ENCODE measurements at regions not wholly inside any gene's neighbourhood (a gene's known extent, or its start where the extent isn't known, plus 50 kb on each side); places are given as distances from the start of the nearest gene placed in this dataset.

GRCh38 chr20:40508821-40509220 lies 180.2 kb downstream of the MAFB start:
- TF ChIP-seq, protein P1, sequence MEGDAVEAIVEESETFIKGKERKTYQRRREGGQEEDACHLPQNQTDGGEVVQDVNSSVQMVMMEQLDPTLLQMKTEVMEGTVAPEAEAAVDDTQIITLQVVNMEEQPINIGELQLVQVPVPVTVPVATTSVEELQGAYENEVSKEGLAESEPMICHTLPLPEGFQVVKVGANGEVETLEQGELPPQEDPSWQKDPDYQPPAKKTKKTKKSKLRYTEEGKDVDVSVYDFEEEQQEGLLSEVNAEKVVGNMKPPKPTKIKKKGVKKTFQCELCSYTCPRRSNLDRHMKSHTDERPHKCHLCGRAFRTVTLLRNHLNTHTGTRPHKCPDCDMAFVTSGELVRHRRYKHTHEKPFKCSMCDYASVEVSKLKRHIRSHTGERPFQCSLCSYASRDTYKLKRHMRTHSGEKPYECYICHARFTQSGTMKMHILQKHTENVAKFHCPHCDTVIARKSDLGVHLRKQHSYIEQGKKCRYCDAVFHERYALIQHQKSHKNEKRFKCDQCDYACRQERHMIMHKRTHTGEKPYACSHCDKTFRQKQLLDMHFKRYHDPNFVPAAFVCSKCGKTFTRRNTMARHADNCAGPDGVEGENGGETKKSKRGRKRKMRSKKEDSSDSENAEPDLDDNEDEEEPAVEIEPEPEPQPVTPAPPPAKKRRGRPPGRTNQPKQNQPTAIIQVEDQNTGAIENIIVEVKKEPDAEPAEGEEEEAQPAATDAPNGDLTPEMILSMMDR (IDR thresholded peaks at IDR 0.05; ENCODE audit: partially characterized antibody, unreplicated experiment): no peak
- no peak overlapping the region for H3K27ac Mint-ChIP-seq (ENCODE audit: unreplicated experiment)
- H3K36me3 Mint-ChIP-seq (ENCODE audit: unreplicated experiment): no peaks in the 10 kb centered on the region
- H3K9me3 Mint-ChIP-seq (ENCODE audit: unreplicated experiment): peaks cover 1% of the 10 kb centered on the region
- DNase-seq: no peak
- no peaks in the 10 kb centered on the region for H3K4me1 Mint-ChIP-seq (ENCODE audit: low read depth, unreplicated experiment)
- no peaks in the 10 kb centered on the region for H3K27me3 Mint-ChIP-seq (ENCODE audit: unreplicated experiment)
- no peak overlapping the region for H3K4me3 Mint-ChIP-seq (ENCODE audit: unreplicated experiment)

GRCh38 chr20:40506537-40506939 lies 182.5 kb downstream of the MAFB start:
- Mint-ChIP-seq H3K36me3 (ENCODE audit: unreplicated experiment) (no peaks in the 10 kb centered on the region), H3K9me3 (ENCODE audit: unreplicated experiment) (peaks cover 3% of the 10 kb centered on the region), H3K27ac (ENCODE audit: unreplicated experiment) (no peak overlapping the region), H3K4me1 (ENCODE audit: low read depth, unreplicated experiment) (peaks cover 5% of the 10 kb centered on the region), H3K4me3 (ENCODE audit: unreplicated experiment) (no peak overlapping the region), H3K27me3 (ENCODE audit: unreplicated experiment) (peaks cover 2% of the 10 kb centered on the region)
- TF ChIP-seq, protein P1 (IDR thresholded peaks at IDR 0.05; ENCODE audit: partially characterized antibody, unreplicated experiment): no peak
- no peak for DNase-seq

- Mint-ChIP-seq H3K36me3 (ENCODE audit: unreplicated experiment) (no peaks in the 10 kb centered on the region), H3K27me3 (ENCODE audit: unreplicated experiment) (peaks cover 5% of the 10 kb centered on the region), H3K4me1 (ENCODE audit: low read depth, unreplicated experiment) (peaks cover 5% of the 10 kb centered on the region), H3K4me3 (ENCODE audit: unreplicated experiment) (no peak overlapping the region), H3K9me3 (ENCODE audit: unreplicated experiment) (peaks cover 3% of the 10 kb centered on the region), H3K27ac (ENCODE audit: unreplicated experiment) (no peak overlapping the region)
- TF ChIP-seq, protein P1 (IDR thresholded peaks at IDR 0.05; ENCODE audit: partially characterized antibody, unreplicated experiment): no peak
- DNase-seq: no peak
These were observed 185.9 kb downstream of the MAFB start for GRCh38 chr20:40503119-40503518.

GRCh38 chr20:40502576-40502975 lies 186.5 kb downstream of the MAFB start:
- TF ChIP-seq, protein P1 (IDR thresholded peaks at IDR 0.05; ENCODE audit: partially characterized antibody, unreplicated experiment): no peak
- peaks cover 5% of the 10 kb centered on the region for H3K27me3 Mint-ChIP-seq (ENCODE audit: unreplicated experiment)
- no peak overlapping the region for H3K4me3 Mint-ChIP-seq (ENCODE audit: unreplicated experiment)
- no peak overlapping the region for H3K27ac Mint-ChIP-seq (ENCODE audit: unreplicated experiment)
- H3K9me3 Mint-ChIP-seq (ENCODE audit: unreplicated experiment): peaks cover 3% of the 10 kb centered on the region
- DNase-seq: no peak
- H3K4me1 Mint-ChIP-seq (ENCODE audit: low read depth, unreplicated experiment): peaks cover 5% of the 10 kb centered on the region
- no peaks in the 10 kb centered on the region for H3K36me3 Mint-ChIP-seq (ENCODE audit: unreplicated experiment)

- DNase-seq: no peak
- Mint-ChIP-seq H3K9me3 (ENCODE audit: unreplicated experiment) (peaks cover 1% of the 10 kb centered on the region), H3K36me3 (ENCODE audit: unreplicated experiment) (no peaks in the 10 kb centered on the region), H3K4me1 (ENCODE audit: low read depth, unreplicated experiment) (peaks cover 5% of the 10 kb centered on the region), H3K27me3 (ENCODE audit: unreplicated experiment) (peaks cover 7% of the 10 kb centered on the region), H3K27ac (ENCODE audit: unreplicated experiment) (no peak overlapping the region), H3K4me3 (ENCODE audit: unreplicated experiment) (no peak overlapping the region)
- TF ChIP-seq, protein P1 (IDR thresholded peaks at IDR 0.05; ENCODE audit: partially characterized antibody, unreplicated experiment): no peak
These were observed 189.6 kb downstream of the MAFB start for GRCh38 chr20:40499391-40499790.

Data from glutamatergic neuron (in vitro differentiated cells).